Astrocyte of the cerebellum (primary cell): ENCODE measurements at regions not wholly inside any gene's neighbourhood (a gene's known extent, or its start where the extent isn't known, plus 50 kb on each side); places are given as distances from the start of the nearest gene placed in this dataset.
"Not testable (repeated sequence)": the region's sequence is repeated elsewhere in the genome, so short reads cannot be mapped to it uniquely, and the experiment has no call there.

Experiments used
- DNase-seq: peaks from one replicate; pipeline ENCODE4 v3.0.0-alpha.2; 2011; ENCODE audit warnings: low read depth
- H3K4me3 ChIP-seq: 2 replicates; pipeline ENCODE4 v1.5.1; 2011; ENCODE audit warnings: mild to moderate bottlenecking, low read depth, low read length, moderate library complexity
- in situ Hi-C: cut with HindIII; loops from 2 replicates; pipeline ENCODE4 v1.10.0; 2017; ENCODE audit warnings: low sequenced_read_pairs

DNA sequence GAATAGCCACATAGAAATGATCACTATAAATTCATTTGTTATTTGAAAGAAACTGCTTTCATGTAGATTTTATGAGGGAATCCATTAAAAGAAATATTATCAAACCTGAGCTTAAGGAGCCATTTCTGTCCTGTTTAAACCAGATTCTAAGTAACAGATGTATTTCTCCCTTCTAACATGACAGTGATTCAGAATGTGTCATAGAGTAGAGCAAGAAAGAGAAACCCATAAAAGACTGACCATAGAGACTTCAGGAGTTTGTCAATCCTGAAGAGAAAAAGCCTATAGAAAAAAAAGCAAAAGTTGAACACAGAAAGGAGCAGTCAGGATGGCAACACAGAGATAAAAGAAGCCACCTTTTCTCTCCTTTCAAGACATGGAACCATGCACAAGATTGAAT lies 390.6 kb downstream of the PRIM2 start:
- H3K4me3 ChIP-seq, DNase-seq, in situ Hi-C loops: not testable (repeated sequence)

DNA sequence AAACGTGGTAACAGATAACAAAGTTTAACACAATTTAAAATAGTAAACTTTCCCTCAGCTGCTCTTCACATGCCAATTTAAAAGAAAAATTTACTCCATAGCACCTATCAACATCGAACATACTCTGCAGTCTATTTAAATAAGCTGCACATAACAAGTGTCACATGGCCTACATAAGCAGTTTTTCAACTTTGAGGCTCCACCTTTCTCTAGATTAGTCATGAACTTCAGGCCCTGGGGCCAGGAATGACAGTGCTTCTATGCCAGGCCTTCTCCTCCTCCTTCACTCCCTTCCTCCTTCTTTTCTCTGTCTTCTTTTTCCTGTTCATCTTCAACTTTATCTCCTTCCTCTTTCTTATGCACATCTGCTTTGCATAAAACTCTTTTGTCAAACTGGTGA lies 405.1 kb downstream of the PRIM2 start:
- in situ Hi-C loops, DNase-seq, H3K4me3 ChIP-seq: not testable (repeated sequence)

- DNase-seq, in situ Hi-C loops: not testable (repeated sequence)
Observed at GRCh38 chr6:57723815-57724401, 406.5 kb downstream of the PRIM2 start.

GRCh38 chr6:57729407-57729806 lies 412.0 kb downstream of the PRIM2 start:
- in situ Hi-C loops, H3K4me3 ChIP-seq, DNase-seq: not testable (repeated sequence)

More at GRCh38 chr6:57723815-57724401, 406.5 kb downstream of the PRIM2 start:
- H3K4me3 ChIP-seq: not testable (repeated sequence)

DNA sequence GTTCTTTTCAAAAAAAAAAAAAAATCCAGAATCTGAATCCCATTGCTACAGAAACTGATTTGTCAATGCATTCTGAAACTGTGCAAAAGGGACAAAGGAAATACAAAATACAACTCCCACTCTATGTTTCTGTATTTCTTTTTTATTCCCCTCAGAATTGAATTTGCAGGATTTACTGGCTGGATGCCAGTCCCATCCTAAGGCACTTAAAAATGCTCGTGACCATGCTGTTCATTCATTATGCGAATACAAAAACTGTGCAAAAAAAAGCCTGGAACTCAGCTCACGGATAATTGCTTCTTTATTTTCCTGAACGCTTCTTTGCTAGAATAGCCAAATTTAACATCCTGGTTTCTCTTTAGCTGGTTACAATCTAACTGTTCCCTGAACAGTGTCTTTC lies 413.3 kb downstream of the PRIM2 start:
- H3K4me3 ChIP-seq, in situ Hi-C loops, DNase-seq: not testable (repeated sequence)

DNA sequence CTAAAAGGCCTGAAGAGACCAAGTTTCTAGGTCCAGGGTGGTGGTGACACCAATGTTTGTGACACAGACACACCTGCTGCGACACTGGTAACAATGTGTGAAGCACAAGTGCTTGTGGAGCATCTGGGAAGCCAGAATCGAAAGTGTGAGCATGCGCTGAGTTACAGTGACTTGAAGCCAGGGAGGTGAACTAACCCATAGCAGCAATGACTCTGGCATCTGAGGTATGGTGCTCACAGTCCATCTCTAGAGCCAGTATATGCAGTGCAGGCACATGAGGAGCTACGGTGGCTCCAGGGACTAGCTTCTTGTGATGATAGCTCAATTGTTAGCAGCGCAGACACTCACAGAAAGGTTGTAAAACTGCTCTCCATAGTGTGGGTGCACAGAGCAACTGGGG lies 430.3 kb downstream of the PRIM2 start:
- in situ Hi-C loops, H3K4me3 ChIP-seq, DNase-seq: not testable (repeated sequence)

DNA sequence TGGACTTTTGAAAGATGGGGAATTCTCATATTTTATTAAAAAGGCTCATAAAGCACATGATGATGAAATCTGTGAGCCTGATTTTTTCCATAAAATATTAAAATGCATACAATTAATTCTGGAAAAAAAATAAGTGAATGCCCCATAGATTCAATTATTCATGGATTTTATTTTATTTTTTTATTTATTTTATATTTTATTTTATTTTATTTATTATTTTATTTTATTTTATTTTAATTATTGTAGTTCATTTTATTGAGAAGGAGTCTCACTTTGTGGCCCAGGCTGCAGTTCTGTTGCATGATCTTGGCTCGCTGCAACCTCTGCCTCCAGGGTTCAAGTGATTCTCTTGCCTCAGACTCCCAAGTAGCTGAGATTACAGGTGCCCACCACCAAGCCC lies 442.4 kb downstream of the PRIM2 start:
- DNase-seq, in situ Hi-C loops, H3K4me3 ChIP-seq: not testable (repeated sequence)

GRCh38 chr6:57792720-57793397 lies 475.4 kb downstream of the PRIM2 start:
- in situ Hi-C loops, DNase-seq, H3K4me3 ChIP-seq: not testable (repeated sequence)

GRCh38 chr6:57793398-57793762 lies 475.9 kb downstream of the PRIM2 start:
- H3K4me3 ChIP-seq, DNase-seq, in situ Hi-C loops: not testable (repeated sequence)

GRCh38 chr6:57799703-57800479 lies 482.5 kb downstream of the PRIM2 start:
- DNase-seq, in situ Hi-C loops: not testable (repeated sequence)
- peak overlapping the region; percentile 34 for H3K4me3 ChIP-seq

GRCh38 chr6:57808581-57808980 lies 491.2 kb downstream of the PRIM2 start:
- H3K4me3 ChIP-seq, in situ Hi-C loops, DNase-seq: not testable (repeated sequence)

DNA sequence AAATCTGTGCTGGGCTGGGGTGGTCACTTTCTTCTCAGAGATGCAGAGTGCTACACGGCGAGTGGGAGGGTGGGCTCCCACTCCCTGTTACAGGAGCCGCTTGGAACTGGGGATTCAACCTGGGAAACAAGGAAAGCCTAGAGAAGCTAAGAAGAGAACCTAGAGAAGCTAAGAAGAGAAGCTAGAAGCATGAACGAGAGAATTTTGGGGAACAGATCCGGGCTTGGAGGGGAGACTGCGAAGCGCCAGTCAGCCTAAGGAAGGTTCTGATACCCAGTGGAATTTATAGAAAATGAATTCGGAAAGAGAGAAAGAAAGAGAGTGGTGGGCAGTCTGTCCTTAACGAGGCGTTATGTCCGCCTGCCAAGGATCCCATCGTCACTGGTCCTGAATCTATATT lies 492.0 kb downstream of the PRIM2 start:
- H3K4me3 ChIP-seq, DNase-seq, in situ Hi-C loops: not testable (repeated sequence)

DNA sequence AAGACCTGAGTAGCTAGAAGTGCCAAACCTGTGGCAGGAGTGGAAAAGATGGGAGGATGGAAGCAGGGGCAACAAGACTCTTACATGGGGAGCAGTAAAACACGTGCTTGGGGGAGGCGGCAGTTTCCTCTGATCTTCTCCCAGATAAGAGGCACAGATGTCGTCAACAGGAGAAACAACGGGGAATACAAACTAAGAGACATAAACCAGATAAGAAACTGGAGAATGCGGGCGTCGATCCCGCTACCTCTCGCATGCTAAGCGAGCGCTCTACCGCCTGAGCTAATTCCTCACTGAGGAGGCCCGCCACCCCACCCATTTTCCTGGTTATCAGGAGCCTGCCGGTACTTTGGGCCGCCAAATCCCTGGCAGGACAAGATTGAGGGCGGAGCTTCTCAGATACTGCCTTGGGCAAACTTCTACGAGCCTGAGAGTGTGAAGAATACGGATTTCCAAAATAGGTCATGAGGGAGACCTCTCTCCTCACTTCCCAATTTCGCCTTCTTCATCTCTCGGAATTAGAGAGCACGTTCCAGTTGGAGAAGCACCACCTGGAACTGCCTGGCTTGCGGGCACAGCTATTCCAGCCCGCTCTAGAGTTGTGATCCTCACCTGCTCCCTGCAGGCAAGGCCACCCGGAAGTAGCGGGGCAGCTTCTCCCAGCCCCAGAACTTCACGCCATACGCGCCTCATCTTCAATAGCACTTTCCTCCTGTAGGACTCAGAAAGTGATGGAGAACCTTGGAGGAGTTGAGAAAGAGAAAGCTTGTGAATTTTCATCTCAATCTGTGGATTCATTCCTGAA lies 496.0 kb downstream of the PRIM2 start:
- in situ Hi-C loops, H3K4me3 ChIP-seq, DNase-seq: not testable (repeated sequence)

DNA sequence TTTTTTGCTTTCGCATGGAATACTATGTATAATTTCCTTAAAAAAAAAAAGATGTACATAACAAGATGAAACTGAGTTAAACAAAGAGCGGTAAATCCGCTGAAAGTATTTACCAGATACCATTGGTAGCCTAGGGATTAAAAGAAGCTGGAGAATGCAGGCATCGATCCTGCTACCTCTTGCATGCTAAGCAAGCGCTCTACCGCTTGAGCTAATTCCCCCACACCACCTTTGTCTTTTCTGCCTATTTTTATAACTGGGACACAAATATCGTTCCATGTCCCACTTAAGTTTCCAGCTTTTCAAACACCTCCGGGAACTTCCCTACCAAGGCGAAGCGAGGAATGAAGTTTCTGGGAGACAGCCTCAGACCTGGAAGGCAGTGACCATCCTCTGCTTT lies 498.4 kb downstream of the PRIM2 start:
- DNase-seq, in situ Hi-C loops, H3K4me3 ChIP-seq: not testable (repeated sequence)

DNA sequence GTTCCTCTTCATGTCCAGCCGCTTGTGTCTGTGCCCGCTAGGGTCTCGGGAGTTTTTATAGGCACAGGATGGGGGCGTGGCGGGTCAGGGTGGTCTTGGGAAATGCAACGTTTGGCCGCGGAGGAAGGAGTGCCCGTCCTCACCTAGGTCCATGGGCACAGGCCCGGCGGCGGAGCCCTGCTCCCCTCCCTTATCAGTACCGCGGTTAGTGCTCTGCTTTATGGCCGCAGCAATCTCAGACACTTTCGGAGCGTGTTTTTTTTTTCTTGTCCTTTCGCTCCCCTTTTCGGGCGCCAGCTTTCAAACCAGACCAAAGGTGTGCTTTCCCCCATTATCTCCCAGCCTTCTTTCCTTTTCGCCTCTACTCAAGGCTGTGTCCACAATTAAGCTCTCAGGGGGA lies 503.9 kb downstream of the PRIM2 start:
- H3K4me3 ChIP-seq, in situ Hi-C loops: not testable (repeated sequence)

DNA sequence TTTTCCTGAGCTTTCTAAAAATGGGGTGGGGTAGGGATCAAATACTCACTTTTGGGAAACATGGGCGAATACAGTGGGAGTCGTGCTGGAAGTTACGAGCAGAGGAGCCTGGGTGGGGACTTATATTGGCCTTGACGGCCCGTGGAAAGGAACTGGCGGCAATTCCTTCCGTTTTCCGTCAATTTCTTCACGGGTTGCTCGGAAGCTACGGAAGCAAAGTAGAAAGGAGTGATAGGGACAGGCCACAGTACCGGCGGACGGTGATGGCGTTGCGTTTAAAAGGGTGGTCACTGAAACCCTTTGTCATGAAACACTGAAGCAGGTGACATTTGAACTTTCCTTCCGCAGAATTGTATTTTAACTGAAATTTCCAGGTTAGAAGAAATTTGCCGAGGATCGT lies 505.0 kb downstream of the PRIM2 start:
- DNase-seq, H3K4me3 ChIP-seq, in situ Hi-C loops: not testable (repeated sequence)

More for the DNA sequence above, 503.9 kb downstream of the PRIM2 start:
- DNase-seq: not testable (repeated sequence)
